ENCODE measurements at regions not wholly inside any gene's neighbourhood (a gene's known extent, or its start where the extent isn't known, plus 50 kb on each side); places are given as distances from the start of the nearest gene placed in this dataset.

- no peak for ATAC-seq (ENCODE audit: low read depth)
- TF ChIP-seq, protein P1, sequence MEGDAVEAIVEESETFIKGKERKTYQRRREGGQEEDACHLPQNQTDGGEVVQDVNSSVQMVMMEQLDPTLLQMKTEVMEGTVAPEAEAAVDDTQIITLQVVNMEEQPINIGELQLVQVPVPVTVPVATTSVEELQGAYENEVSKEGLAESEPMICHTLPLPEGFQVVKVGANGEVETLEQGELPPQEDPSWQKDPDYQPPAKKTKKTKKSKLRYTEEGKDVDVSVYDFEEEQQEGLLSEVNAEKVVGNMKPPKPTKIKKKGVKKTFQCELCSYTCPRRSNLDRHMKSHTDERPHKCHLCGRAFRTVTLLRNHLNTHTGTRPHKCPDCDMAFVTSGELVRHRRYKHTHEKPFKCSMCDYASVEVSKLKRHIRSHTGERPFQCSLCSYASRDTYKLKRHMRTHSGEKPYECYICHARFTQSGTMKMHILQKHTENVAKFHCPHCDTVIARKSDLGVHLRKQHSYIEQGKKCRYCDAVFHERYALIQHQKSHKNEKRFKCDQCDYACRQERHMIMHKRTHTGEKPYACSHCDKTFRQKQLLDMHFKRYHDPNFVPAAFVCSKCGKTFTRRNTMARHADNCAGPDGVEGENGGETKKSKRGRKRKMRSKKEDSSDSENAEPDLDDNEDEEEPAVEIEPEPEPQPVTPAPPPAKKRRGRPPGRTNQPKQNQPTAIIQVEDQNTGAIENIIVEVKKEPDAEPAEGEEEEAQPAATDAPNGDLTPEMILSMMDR (IDR thresholded peaks at IDR 0.05; ENCODE audit: poor library complexity, severe bottlenecking): no peak
- Histone ChIP-seq H3K9me3 (ENCODE audit: severe bottlenecking) (no peaks in the 10 kb centered on the region), H3K4me1 (ENCODE audit: insufficient read depth, poor library complexity, severe bottlenecking) (peaks cover 8% of the 10 kb centered on the region), H3K27me3 (ENCODE audit: insufficient read depth, poor library complexity, severe bottlenecking) (no peaks in the 10 kb centered on the region), H3K36me3 (ENCODE audit: low read depth) (no peaks in the 10 kb centered on the region), H3K27ac (ENCODE audit: poor library complexity, severe bottlenecking) (no peak overlapping the region), H3K4me3 (ENCODE audit: severe bottlenecking) (no peak overlapping the region)
- DNase-seq (ENCODE audit: low spot score): no peak
Measured at GRCh38 chr6:109262261-109262660, 120.0 kb downstream of the CD164 start.

DNA sequence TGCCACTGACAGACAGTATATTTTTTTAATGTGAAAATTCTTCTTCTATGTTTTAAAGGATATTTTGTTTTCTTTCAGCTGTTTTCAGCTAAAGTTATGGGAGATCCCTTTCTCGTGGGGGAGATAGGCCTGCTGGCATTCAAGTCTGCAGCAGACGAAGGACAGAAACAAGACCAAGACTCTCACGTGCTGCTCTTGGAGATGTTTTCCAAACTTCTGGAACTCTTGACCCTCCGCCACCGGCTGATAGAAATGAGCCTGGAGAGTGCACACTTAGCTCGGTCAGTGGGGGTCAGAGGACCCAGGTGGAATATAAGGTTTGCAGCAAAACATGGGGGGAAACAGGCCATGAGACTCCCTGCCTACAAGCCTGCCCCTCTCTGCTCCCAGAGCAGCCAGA, 120.5 kb downstream of the CD164 start:
- TF ChIP-seq, protein P1 (IDR thresholded peaks at IDR 0.05; ENCODE audit: poor library complexity, severe bottlenecking): no peak
- ATAC-seq (ENCODE audit: low read depth) (no peak), DNase-seq (ENCODE audit: low spot score) (no peak)
- H3K27me3 ChIP-seq (ENCODE audit: insufficient read depth, poor library complexity, severe bottlenecking): no peaks in the 10 kb centered on the region
- no peaks in the 10 kb centered on the region for H3K36me3 ChIP-seq (ENCODE audit: low read depth)
- no peak overlapping the region for H3K4me3 ChIP-seq (ENCODE audit: severe bottlenecking)
- H3K27ac ChIP-seq (ENCODE audit: poor library complexity, severe bottlenecking): no peak overlapping the region
- peaks cover 8% of the 10 kb centered on the region for H3K4me1 ChIP-seq (ENCODE audit: insufficient read depth, poor library complexity, severe bottlenecking)
- no peaks in the 10 kb centered on the region for H3K9me3 ChIP-seq (ENCODE audit: severe bottlenecking)

- Histone ChIP-seq H3K36me3 (ENCODE audit: low read depth) (no peaks in the 10 kb centered on the region), H3K4me1 (ENCODE audit: insufficient read depth, poor library complexity, severe bottlenecking) (peaks cover 8% of the 10 kb centered on the region), H3K27ac (ENCODE audit: poor library complexity, severe bottlenecking) (no peak overlapping the region), H3K9me3 (ENCODE audit: severe bottlenecking) (no peaks in the 10 kb centered on the region), H3K4me3 (ENCODE audit: severe bottlenecking) (no peak overlapping the region), H3K27me3 (ENCODE audit: insufficient read depth, poor library complexity, severe bottlenecking) (no peaks in the 10 kb centered on the region)
- TF ChIP-seq, protein P1 (IDR thresholded peaks at IDR 0.05; ENCODE audit: poor library complexity, severe bottlenecking): no peak
- ATAC-seq (ENCODE audit: low read depth): no peak
- DNase-seq (ENCODE audit: low spot score): no peak
Measured at GRCh38 chr6:109260701-109261100, 121.6 kb downstream of the CD164 start.

DNA sequence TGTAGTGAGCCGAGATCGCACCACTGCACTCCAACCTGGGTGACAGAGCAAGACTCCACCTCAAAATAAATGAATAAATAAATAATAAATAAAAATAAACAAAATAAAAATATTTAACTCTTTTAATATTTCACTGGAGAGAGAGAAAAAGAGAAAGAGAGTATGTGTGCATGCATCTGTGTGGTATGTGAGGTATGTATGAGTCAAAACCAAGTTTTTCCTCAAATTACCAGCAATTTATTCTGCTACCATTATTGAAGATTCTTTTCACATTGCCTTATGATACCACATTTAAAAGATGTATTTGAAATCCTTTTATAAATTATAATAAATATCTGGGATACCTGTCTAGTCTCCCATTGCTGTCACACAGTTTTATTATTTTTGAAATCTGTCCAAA, 122.1 kb downstream of the CD164 start:
- peaks cover 8% of the 10 kb centered on the region for H3K4me1 ChIP-seq (ENCODE audit: insufficient read depth, poor library complexity, severe bottlenecking)
- no peaks in the 10 kb centered on the region for H3K36me3 ChIP-seq (ENCODE audit: low read depth)
- no peak for ATAC-seq (ENCODE audit: low read depth)
- no peak overlapping the region for H3K27ac ChIP-seq (ENCODE audit: poor library complexity, severe bottlenecking)
- TF ChIP-seq, protein P1 (IDR thresholded peaks at IDR 0.05; ENCODE audit: poor library complexity, severe bottlenecking): no peak
- H3K9me3 ChIP-seq (ENCODE audit: severe bottlenecking): no peaks in the 10 kb centered on the region
- H3K27me3 ChIP-seq (ENCODE audit: insufficient read depth, poor library complexity, severe bottlenecking): no peaks in the 10 kb centered on the region
- no peak for DNase-seq (ENCODE audit: low spot score)
- H3K4me3 ChIP-seq (ENCODE audit: severe bottlenecking): no peak overlapping the region

DNA sequence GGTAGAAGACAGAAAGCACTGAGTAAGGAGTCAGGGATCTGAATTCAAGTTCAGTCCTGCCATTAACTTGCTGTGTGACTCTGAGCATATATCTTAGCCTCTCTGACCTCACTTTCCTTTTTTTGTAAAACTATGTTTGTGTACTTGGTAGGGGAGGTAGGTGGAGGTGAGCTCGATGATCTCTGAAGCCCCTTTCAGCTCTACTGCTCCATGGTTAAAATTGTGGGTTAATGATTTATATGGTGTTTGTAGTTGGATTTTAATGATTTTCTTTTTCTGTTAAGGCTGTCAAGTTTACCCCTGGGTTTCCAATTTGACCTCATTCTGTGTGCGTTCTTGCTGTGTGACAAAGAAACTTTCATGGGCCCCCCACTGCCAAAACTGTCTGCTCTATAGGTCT, 124.1 kb downstream of the CD164 start:
- Histone ChIP-seq H3K4me1 (ENCODE audit: insufficient read depth, poor library complexity, severe bottlenecking) (peaks cover 8% of the 10 kb centered on the region), H3K9me3 (ENCODE audit: severe bottlenecking) (no peaks in the 10 kb centered on the region), H3K27ac (ENCODE audit: poor library complexity, severe bottlenecking) (no peak overlapping the region), H3K4me3 (ENCODE audit: severe bottlenecking) (no peak overlapping the region), H3K36me3 (ENCODE audit: low read depth) (no peaks in the 10 kb centered on the region), H3K27me3 (ENCODE audit: insufficient read depth, poor library complexity, severe bottlenecking) (no peaks in the 10 kb centered on the region)
- no peak for DNase-seq (ENCODE audit: low spot score)
- ATAC-seq (ENCODE audit: low read depth): no peak
- TF ChIP-seq, protein P1 (IDR thresholded peaks at IDR 0.05; ENCODE audit: poor library complexity, severe bottlenecking): no peak

All from RWPE2 (cell line).